AG10803 (cell line): ENCODE measurements at regions not wholly inside any gene's neighbourhood (a gene's known extent, or its start where the extent isn't known, plus 50 kb on each side); places are given as distances from the start of the nearest gene placed in this dataset.

ENCODE experiments used
- DNase-seq: peaks from one replicate; pipeline ENCODE4 v3.0.0; 2010; ENCODE audit warnings: low read depth
- H3K4me3 ChIP-seq: 2 replicates; pipeline ENCODE4 v1.5.1; 2011; ENCODE audit warnings: mild to moderate bottlenecking, low read length, control low read depth
- CTCF ChIP-seq: conservative IDR thresholded peaks from 2 replicates; pipeline ENCODE4 v1.5.1; 2011; ENCODE audit warnings: mild to moderate bottlenecking, low read length, control low read depth, inconsistent platforms

- no peak for DNase-seq
- H3K4me3 ChIP-seq = no peak overlapping the region
- no peak for TF ChIP-seq CTCF
These were observed 261.4 kb downstream of the KCNA4 start for GRCh38 chr11:29755474-29755873.

GRCh38 chr11:29751618-29752017 is 265.2 kb downstream of the KCNA4 start:
- TF ChIP-seq CTCF = no peak
- no peak overlapping the region for H3K4me3 ChIP-seq
- no peak for DNase-seq

- TF ChIP-seq CTCF = no peak
- no peak for DNase-seq
- no peak overlapping the region for H3K4me3 ChIP-seq
These were observed 266.4 kb downstream of the KCNA4 start for GRCh38 chr11:29750392-29750791.

- DNase-seq = no peak
- H3K4me3 ChIP-seq = no peak overlapping the region
- TF ChIP-seq CTCF = no peak
These were observed 282.5 kb downstream of the KCNA4 start for GRCh38 chr11:29734287-29734686.

- no peak for TF ChIP-seq CTCF
- H3K4me3 ChIP-seq = no peak overlapping the region
- DNase-seq = no peak
These were observed 303.0 kb downstream of the KCNA4 start for GRCh38 chr11:29713831-29714320.

GRCh38 chr11:29712616-29713015 is 304.2 kb downstream of the KCNA4 start:
- no peak overlapping the region for H3K4me3 ChIP-seq

GRCh38 chr11:29707924-29708323 is 308.9 kb downstream of the KCNA4 start:
- DNase-seq = no peak
- TF ChIP-seq CTCF = no peak

More at GRCh38 chr11:29712616-29713015, 304.2 kb downstream of the KCNA4 start:
- no peak for TF ChIP-seq CTCF
- DNase-seq = no peak

More at GRCh38 chr11:29707924-29708323, 308.9 kb downstream of the KCNA4 start:
- H3K4me3 ChIP-seq = no peak overlapping the region
